ENCODE measurements at regions not wholly inside any gene's neighbourhood (a gene's known extent, or its start where the extent isn't known, plus 50 kb on each side); places are given as distances from the start of the nearest gene placed in this dataset.

DNA sequence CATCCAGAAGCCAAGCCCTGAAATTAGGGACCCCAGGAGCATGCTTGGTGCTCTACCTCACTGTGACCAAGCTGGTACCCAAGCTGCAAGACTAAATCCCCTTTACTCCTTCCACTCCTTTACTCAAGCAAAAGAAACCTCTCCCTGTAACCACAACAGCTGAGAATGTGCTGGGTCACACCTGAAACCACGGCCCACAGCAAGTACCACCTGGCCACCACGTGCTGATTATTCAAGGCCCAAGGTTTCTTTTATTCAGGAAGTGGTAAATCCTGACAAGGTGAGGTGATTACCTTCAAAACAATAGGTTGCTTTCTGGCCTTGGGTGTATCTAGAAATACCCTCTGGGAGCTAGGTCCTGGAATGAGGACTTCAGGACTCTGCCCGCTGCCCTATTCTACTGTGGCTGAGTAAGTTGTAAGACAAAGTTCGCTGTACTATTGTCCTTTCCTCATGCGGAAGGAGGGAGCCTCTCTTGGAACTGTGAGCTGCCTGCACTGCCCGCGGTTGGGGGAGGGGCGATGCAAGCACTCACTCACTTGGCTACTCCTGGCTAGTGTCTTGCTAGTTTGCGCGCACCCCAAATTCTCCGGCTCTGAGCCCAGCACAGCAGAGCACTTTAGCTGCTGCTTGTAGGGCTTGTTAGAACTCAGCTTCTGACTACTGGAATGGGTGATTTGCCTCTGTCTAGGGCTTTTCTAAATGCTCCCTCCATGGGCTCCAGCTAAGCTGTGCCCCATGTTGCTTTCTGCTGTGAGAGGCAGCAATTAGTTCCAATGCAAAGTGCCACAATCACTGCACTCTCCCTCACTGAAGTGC lies 487.1 kb upstream of the CNTN3 start:
- H3K9ac ChIP-seq (ENCODE audit: control insufficient read depth, extremely low read depth, insufficient read depth, low read length), result no peak overlapping the region

DNA sequence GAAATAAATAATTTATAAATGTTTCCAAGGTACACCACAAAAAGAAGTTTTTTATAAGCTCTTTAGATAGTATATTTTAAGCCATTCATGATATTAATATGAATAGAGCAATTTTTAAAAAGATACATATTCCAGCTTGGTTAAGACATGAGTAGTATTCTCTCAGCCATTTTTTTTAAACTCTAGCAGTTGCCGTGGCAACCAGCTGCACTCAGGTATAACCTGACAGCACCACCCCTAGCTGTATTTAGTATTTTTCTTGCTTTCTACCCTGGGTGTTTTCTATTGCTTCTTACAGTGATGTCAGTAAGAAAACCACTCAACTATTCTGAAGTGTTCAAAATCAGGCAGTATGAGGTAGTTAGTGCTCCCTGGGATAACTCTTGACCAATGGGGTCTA lies 496.3 kb upstream of the CNTN3 start:
- Histone ChIP-seq H3K9ac (ENCODE audit: control insufficient read depth, extremely low read depth, insufficient read depth, low read length) (no peak overlapping the region), H3K27ac (ENCODE audit: control insufficient read depth, insufficient read depth, low read length) (no peak overlapping the region), H3K27me3 (ENCODE audit: control insufficient read depth, extremely low read depth, insufficient read depth, low read length) (no peaks in the 10 kb centered on the region), H3K36me3 (ENCODE audit: control insufficient read depth in 2 of 2, extremely low read depth in 1 of 2, insufficient read depth in 2 of 2, low read length in 2 of 2) (no peaks in the 10 kb centered on the region), H3K79me2 (ENCODE audit: control insufficient read depth, insufficient read depth, low read length) (no peaks in the 10 kb centered on the region), H3K4me3 (ENCODE audit: control insufficient read depth in 2 of 3, extremely low read depth in 1 of 3, insufficient read depth in 2 of 3, low read depth in 1 of 3, low read length in 3 of 3) (no peak overlapping the region), H3K9me1 (ENCODE audit: control insufficient read depth, extremely low read depth, insufficient read depth, low read length) (no peaks in the 10 kb centered on the region), H3K9me3 (ENCODE audit: control insufficient read depth, low read depth, low read length) (no peaks in the 10 kb centered on the region), H4K20me1 (ENCODE audit: control insufficient read depth, extremely low read depth, insufficient read depth, low read length) (no peaks in the 10 kb centered on the region), H3K4me2 (ENCODE audit: control insufficient read depth, extremely low read depth, insufficient read depth, low read depth, low read length) (no peak overlapping the region), H3K4me1 (ENCODE audit: control insufficient read depth, extremely low read depth, insufficient read depth, low read length) (no peaks in the 10 kb centered on the region), H2AFZ (ENCODE audit: control insufficient read depth, low read length) (no peak overlapping the region)
- dilution Hi-C loops (cut with MboI; ENCODE audit: extremely low pct_ligation_motif_present, low sequenced_read_pairs), result no loop called here
- TF ChIP-seq CTCF (optimal IDR thresholded peaks at IDR 0.05 in 1 of 3, IDR thresholded peaks at IDR 0.05 in 1 of 3, conservative IDR thresholded peaks at IDR 0.05 in 1 of 3; ENCODE audit: extremely low read depth in 1 of 3, insufficient read depth in 2 of 3, low read length in 3 of 3) (no peak), EZH2 (IDR thresholded peaks at IDR 0.05; ENCODE audit: low read length) (no peak)
- FAIRE-seq, result no peak
- no peak for DNase-seq (ENCODE audit: low read depth, low spot score)

More for the DNA sequence above, 487.1 kb upstream of the CNTN3 start:
- H3K4me2 ChIP-seq (ENCODE audit: control insufficient read depth, extremely low read depth, insufficient read depth, low read depth, low read length), result no peak overlapping the region
- dilution Hi-C loops (cut with MboI; ENCODE audit: extremely low pct_ligation_motif_present, low sequenced_read_pairs), result no loop called here
- H2AFZ ChIP-seq (ENCODE audit: control insufficient read depth, low read length), result no peak overlapping the region
- no peak for TF ChIP-seq EZH2 (IDR thresholded peaks at IDR 0.05; ENCODE audit: low read length)
- TF ChIP-seq CTCF (optimal IDR thresholded peaks at IDR 0.05 in 1 of 3, IDR thresholded peaks at IDR 0.05 in 1 of 3, conservative IDR thresholded peaks at IDR 0.05 in 1 of 3; ENCODE audit: extremely low read depth in 1 of 3, insufficient read depth in 2 of 3, low read length in 3 of 3), result no peak
- H3K27ac ChIP-seq (ENCODE audit: control insufficient read depth, insufficient read depth, low read length), result no peak overlapping the region
- no peak overlapping the region for H3K4me3 ChIP-seq (ENCODE audit: control insufficient read depth in 2 of 3, extremely low read depth in 1 of 3, insufficient read depth in 2 of 3, low read depth in 1 of 3, low read length in 3 of 3)
- no peaks in the 10 kb centered on the region for H3K4me1 ChIP-seq (ENCODE audit: control insufficient read depth, extremely low read depth, insufficient read depth, low read length)
- no peaks in the 10 kb centered on the region for H4K20me1 ChIP-seq (ENCODE audit: control insufficient read depth, extremely low read depth, insufficient read depth, low read length)
- H3K9me1 ChIP-seq (ENCODE audit: control insufficient read depth, extremely low read depth, insufficient read depth, low read length), result no peaks in the 10 kb centered on the region
- H3K36me3 ChIP-seq (ENCODE audit: control insufficient read depth in 2 of 2, extremely low read depth in 1 of 2, insufficient read depth in 2 of 2, low read length in 2 of 2), result no peaks in the 10 kb centered on the region
- FAIRE-seq, result no peak
- DNase-seq (ENCODE audit: low read depth, low spot score), result no peak
- H3K27me3 ChIP-seq (ENCODE audit: control insufficient read depth, extremely low read depth, insufficient read depth, low read length), result no peaks in the 10 kb centered on the region
- no peaks in the 10 kb centered on the region for H3K9me3 ChIP-seq (ENCODE audit: control insufficient read depth, low read depth, low read length)
- no peaks in the 10 kb centered on the region for H3K79me2 ChIP-seq (ENCODE audit: control insufficient read depth, insufficient read depth, low read length)

Measured in keratinocyte (primary cell).